GM06990 (cell line): ENCODE measurements at regions not wholly inside any gene's neighbourhood (a gene's known extent, or its start where the extent isn't known, plus 50 kb on each side); places are given as distances from the start of the nearest gene placed in this dataset.

ENCODE experiments used
- DNase-seq: peaks from one replicate; pipeline ENCODE4 v3.0.0-alpha.2; 2011; ENCODE audit not compliant: insufficient read length; ENCODE audit errors: extremely low read depth
- H3K27me3 ChIP-seq: replicated peaks from 2 replicates; pipeline ENCODE4 v1.6.0; 2011; ENCODE audit warnings: low read length; ENCODE audit not compliant: control insufficient read depth, insufficient read depth
- H3K36me3 ChIP-seq: 2 replicates; pipeline ENCODE4 v1.5.1; 2011; ENCODE audit warnings: low read length; ENCODE audit not compliant: control insufficient read depth, insufficient read depth
- H3K4me3 ChIP-seq: replicated peaks from 2 replicates; pipeline ENCODE4 v1.5.1; 2011; ENCODE audit warnings: low read depth, mild to moderate bottlenecking, control low read depth, low read length
- TF ChIP-seq, protein P1 (sequence below): IDR thresholded peaks from 2 replicates; pipeline ENCODE4 v1.5.1; 2011; ENCODE audit warnings: low read length, control low read depth, mild to moderate bottlenecking, inconsistent platforms; ENCODE audit not compliant: insufficient read depth, poor library complexity, severe bottlenecking

DNA sequence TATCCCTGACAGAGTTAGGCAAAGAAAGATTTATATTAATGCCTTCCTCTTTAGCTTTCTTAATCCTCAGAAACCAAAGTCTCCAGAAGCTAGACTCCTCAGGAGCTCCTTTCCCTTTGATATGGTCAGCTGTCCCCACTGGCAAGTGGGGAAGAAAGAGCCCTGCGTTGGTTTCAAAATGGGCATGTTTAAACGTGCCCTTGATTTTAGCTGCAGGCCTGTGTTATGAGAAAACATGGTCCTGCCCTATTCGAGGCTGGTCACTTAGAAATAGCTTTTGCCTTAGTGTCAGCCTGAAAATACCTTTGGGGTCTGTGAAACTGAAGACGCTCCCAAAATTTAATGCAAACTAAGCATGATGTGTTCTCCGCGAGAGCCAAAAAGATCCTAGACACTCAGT, 135.5 kb upstream of the RARB start:
- no peak overlapping the region for H3K4me3 ChIP-seq
- no peaks in the 10 kb centered on the region for H3K27me3 ChIP-seq
- TF ChIP-seq, protein P1, sequence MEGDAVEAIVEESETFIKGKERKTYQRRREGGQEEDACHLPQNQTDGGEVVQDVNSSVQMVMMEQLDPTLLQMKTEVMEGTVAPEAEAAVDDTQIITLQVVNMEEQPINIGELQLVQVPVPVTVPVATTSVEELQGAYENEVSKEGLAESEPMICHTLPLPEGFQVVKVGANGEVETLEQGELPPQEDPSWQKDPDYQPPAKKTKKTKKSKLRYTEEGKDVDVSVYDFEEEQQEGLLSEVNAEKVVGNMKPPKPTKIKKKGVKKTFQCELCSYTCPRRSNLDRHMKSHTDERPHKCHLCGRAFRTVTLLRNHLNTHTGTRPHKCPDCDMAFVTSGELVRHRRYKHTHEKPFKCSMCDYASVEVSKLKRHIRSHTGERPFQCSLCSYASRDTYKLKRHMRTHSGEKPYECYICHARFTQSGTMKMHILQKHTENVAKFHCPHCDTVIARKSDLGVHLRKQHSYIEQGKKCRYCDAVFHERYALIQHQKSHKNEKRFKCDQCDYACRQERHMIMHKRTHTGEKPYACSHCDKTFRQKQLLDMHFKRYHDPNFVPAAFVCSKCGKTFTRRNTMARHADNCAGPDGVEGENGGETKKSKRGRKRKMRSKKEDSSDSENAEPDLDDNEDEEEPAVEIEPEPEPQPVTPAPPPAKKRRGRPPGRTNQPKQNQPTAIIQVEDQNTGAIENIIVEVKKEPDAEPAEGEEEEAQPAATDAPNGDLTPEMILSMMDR, result no peak
- H3K36me3 ChIP-seq, result no peaks in the 10 kb centered on the region
- DNase-seq, result no peak

GRCh38 chr3:25293736-25294135, 134.3 kb upstream of the RARB start:
- Histone ChIP-seq H3K36me3 (no peaks in the 10 kb centered on the region), H3K27me3 (no peaks in the 10 kb centered on the region), H3K4me3 (no peak overlapping the region)
- TF ChIP-seq, protein P1, result no peak
- no peak for DNase-seq

- TF ChIP-seq, protein P1, result no peak
- Histone ChIP-seq H3K4me3 (no peak overlapping the region), H3K27me3 (no peaks in the 10 kb centered on the region), H3K36me3 (no peaks in the 10 kb centered on the region)
- DNase-seq, result no peak
These were observed 133.8 kb upstream of the RARB start for GRCh38 chr3:25294169-25294805.

DNA sequence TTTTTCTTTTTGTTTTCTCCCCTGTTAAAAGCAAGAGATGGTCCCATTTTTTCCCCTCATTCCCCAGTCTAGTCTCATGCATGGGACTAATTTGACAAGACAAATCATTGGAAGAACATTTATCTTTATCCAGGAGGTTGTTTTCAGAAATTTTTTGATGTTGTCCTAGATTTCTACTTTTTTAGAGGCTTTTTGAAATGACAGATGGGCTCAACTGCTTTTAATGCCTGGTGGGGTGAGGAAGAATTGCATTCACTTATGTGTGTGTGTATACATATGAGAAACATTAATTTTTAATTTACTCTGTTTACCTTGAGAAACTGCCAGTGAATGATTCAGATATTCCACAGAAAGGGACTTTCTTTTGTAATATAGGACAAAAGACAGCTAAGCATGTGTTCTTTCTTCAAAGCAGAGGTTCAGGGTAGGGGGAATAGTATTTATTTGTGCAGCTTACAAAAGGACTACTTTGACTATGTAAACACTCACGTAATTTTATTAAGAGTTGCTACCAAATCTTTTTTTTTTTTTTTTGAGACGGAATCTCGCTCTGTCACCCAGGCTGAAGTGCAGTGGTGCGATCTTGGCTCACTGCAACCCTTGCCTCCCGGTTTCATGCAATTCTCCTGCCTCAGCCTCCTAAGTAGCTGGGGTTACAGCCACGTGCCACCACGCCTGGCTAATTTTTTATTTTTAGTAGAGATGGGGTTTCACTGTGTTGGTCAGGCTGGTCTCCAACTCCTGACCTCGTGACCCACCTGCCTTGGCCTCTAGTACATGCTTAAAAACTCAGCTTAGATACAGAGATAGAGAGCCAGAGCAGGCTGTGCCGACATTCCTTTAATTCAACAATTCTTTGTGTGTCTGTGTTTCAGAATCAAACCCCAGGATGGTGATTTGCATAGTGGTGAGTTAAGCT, 130.1 kb upstream of the RARB start:
- no peak for DNase-seq
- TF ChIP-seq, protein P1, result no peak
- no peaks in the 10 kb centered on the region for H3K36me3 ChIP-seq
- no peak overlapping the region for H3K4me3 ChIP-seq
- H3K27me3 ChIP-seq, result no peaks in the 10 kb centered on the region

GRCh38 chr3:25300141-25300540, 127.9 kb upstream of the RARB start:
- DNase-seq, result no peak
- H3K4me3 ChIP-seq, result no peak overlapping the region
- TF ChIP-seq, protein P1, result no peak
- H3K27me3 ChIP-seq, result no peaks in the 10 kb centered on the region
- H3K36me3 ChIP-seq, result no peaks in the 10 kb centered on the region
